Esophagus squamous epithelium (tissue), 4 donors: ENCODE measurements at regions not wholly inside any gene's neighbourhood (a gene's known extent, or its start where the extent isn't known, plus 50 kb on each side); places are given as distances from the start of the nearest gene placed in this dataset.

Experiments
- POLR2A ChIP-seq, 4 donors: fragments of 450-650 bp; IDR thresholded peaks; one replicate each; pipeline ENCODE4 v1.6.1; 2017; ENCODE audit warnings: antibody characterized with exemption in 4 of 4, mild to moderate bottlenecking in 4 of 4, moderate library complexity in 3 of 4
- TF ChIP-seq, protein P1 (sequence below), 6 experiments: fragments of 450-650 bp in 4 of 6; fragments of 200-600 bp in 2 of 6; sonication (generic) in 2 of 6; IDR thresholded peaks; one replicate each; pipeline ENCODE4 v1.5.1; 2016 to 2019; ENCODE audit warnings: antibody characterized with exemption in 6 of 6, mild to moderate bottlenecking in 4 of 6, moderate library complexity in 4 of 6

DNA sequence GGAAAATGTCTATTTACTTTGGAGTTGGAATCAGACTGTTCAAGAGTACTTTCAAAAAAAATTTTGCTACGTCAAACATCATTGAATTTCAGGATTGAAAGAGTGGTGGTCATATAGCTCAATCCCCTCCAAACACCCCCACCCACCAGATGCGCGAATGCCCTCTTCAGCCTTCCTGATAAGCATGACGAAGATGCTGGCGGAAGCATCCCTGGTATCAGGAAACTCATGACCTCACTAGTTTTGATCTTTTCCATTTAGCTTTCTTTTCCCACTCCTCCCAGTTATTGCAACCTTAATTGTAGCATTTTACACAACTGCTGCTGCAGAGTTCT, 104.4 kb downstream of the LEPR start:
- TF ChIP-seq, protein P1, sequence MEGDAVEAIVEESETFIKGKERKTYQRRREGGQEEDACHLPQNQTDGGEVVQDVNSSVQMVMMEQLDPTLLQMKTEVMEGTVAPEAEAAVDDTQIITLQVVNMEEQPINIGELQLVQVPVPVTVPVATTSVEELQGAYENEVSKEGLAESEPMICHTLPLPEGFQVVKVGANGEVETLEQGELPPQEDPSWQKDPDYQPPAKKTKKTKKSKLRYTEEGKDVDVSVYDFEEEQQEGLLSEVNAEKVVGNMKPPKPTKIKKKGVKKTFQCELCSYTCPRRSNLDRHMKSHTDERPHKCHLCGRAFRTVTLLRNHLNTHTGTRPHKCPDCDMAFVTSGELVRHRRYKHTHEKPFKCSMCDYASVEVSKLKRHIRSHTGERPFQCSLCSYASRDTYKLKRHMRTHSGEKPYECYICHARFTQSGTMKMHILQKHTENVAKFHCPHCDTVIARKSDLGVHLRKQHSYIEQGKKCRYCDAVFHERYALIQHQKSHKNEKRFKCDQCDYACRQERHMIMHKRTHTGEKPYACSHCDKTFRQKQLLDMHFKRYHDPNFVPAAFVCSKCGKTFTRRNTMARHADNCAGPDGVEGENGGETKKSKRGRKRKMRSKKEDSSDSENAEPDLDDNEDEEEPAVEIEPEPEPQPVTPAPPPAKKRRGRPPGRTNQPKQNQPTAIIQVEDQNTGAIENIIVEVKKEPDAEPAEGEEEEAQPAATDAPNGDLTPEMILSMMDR (IDR thresholded peaks at IDR 0.05) = no peak
- TF ChIP-seq POLR2A (IDR thresholded peaks at IDR 0.05) = no peak
